Liver (tissue), 8 donors: ENCODE measurements at regions not wholly inside any gene's neighbourhood (a gene's known extent, or its start where the extent isn't known, plus 50 kb on each side); places are given as distances from the start of the nearest gene placed in this dataset. TPM values are rescaled to one million over a fixed set of nuclear protein-coding genes. Genes with fewer than 3 reads are reported as not detected.

Experiments used
- DNase-seq: peaks from one replicate; pipeline ENCODE4 v3.0.0-alpha.2; 2017; ENCODE audit warnings: low spot score
- H3K27ac ChIP-seq, 2 donors: one replicate each; pipeline ENCODE4 v1.7.0; 2013; ENCODE audit warnings: inconsistent platforms in 2 of 2, low read length in 2 of 2, control low read depth in 1 of 2, low read depth in 1 of 2, mild to moderate bottlenecking in 1 of 2
- H3K27me3 ChIP-seq, 4 donors: one replicate each; pipeline versions ENCODE4 v1.6.1 to v1.7.0; 2013; ENCODE audit warnings: low read length in 3 of 4, inconsistent platforms in 1 of 4, mild to moderate bottlenecking in 1 of 4, moderate library complexity in 1 of 4; ENCODE audit not compliant: control insufficient read depth in 4 of 4, insufficient read depth in 4 of 4
- H3K36me3 ChIP-seq, 4 donors: one replicate each; pipeline versions ENCODE4 v1.6.1 to v1.7.0; 2013; ENCODE audit warnings: low read length in 3 of 4, mild to moderate bottlenecking in 3 of 4, low read depth in 1 of 4, moderate library complexity in 1 of 4; ENCODE audit not compliant: control insufficient read depth in 4 of 4, insufficient read depth in 3 of 4
- H3K4me1 ChIP-seq, 4 donors: one replicate each; pipeline versions ENCODE4 v1.6.1 to v1.7.0; 2013; ENCODE audit warnings: low read length in 3 of 4, mild to moderate bottlenecking in 3 of 4, moderate library complexity in 1 of 4; ENCODE audit not compliant: control insufficient read depth in 4 of 4, insufficient read depth in 4 of 4
- H3K4me3 ChIP-seq, 3 donors: one replicate each; pipeline versions ENCODE4 v1.6.1 to v1.7.0; 2013; ENCODE audit warnings: low read length in 3 of 3, control low read depth in 1 of 3, low read depth in 1 of 3, mild to moderate bottlenecking in 1 of 3
- H3K9ac ChIP-seq, 2 donors: one replicate each; pipeline ENCODE4 v1.7.0; 2013; ENCODE audit warnings: low read length in 2 of 2, mild to moderate bottlenecking in 2 of 2, moderate library complexity in 2 of 2, control low read depth in 1 of 2, low read depth in 1 of 2
- H3K9me3 ChIP-seq, 4 donors: one replicate each; pipeline versions ENCODE4 v1.6.1 to v1.7.0; 2013; ENCODE audit warnings: low read length in 3 of 4; ENCODE audit not compliant: control insufficient read depth in 4 of 4
- EGR1 ChIP-seq, 2 donors: IDR thresholded peaks; 2 replicates each; pipeline ENCODE4 v1.6.1; 2016 to 2018; ENCODE audit warnings: antibody characterized with exemption in 2 of 2, low read depth in 2 of 2
- NR2F2 ChIP-seq: IDR thresholded peaks from 2 replicates; pipeline ENCODE4 v1.6.1; 2016; ENCODE audit warnings: antibody characterized with exemption
- RXRA ChIP-seq, 2 donors: IDR thresholded peaks; 2 replicates each; pipeline ENCODE4 v1.6.1; 2017 to 2018; ENCODE audit warnings: antibody characterized with exemption in 2 of 2, mild to moderate bottlenecking in 1 of 2
- SP1 ChIP-seq: IDR thresholded peaks from 2 replicates; pipeline ENCODE4 v1.6.1; 2018; ENCODE audit warnings: antibody characterized with exemption, mild to moderate bottlenecking
- WGBS: extraction: QIAGEN DNeasy Blood & Tissue Kit; methylation state at CpG from one replicate; pipeline ENCODE4 v1.1.7; 2013; 5-methylcytosine and 5-hydroxymethylcytosine counted together
- small RNA-seq: library from RNA; depleted of rRNA; stranded (forward); fragments of <200 nt; gene quantifications from one replicate; pipeline ENCODE3, GENCODE V24; 2014
- donor health status: healthy.
- donor health status: healthy.
- donor health status: healthy.
- donor health status: healthy.

DNA sequence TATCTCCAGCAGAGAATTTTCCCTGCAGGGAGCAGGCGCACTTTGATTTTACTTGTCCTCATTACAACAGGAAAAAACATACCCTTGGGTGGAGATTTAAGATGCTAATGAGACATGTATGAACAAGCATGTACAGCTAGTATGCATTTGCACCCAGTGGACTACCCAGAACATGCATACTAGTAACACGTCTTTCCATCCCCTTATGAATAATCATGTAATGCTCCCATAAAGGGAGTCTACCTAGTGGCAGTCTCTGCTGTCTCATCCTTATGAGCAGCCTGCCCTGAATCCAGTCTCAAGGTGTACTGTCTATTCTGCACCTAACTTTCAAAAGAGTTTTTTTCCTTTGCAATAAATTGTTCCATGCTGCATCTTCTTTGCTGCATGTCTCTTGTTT, 1222.0 kb downstream of the ROBO1 start:
- no peaks in the 10 kb centered on the region for H3K36me3 ChIP-seq
- no peaks in the 10 kb centered on the region for H3K4me1 ChIP-seq
- H3K27me3 ChIP-seq, result no peaks in the 10 kb centered on the region
- no peaks in the 10 kb centered on the region for H3K9me3 ChIP-seq
- H3K27ac ChIP-seq, result no peak overlapping the region
- no peak overlapping the region for H3K4me3 ChIP-seq
- DNase-seq, result no peak
- WGBS, result 96% methylated on average over 2 of the region's 2 CpGs
- H3K9ac ChIP-seq, result no peak overlapping the region
- no peak for TF ChIP-seq RXRA (IDR thresholded peaks at IDR 0.05)
- TF ChIP-seq SP1, result no peak
- no peak for TF ChIP-seq EGR1 (IDR thresholded peaks at IDR 0.05; ENCODE audit: low read depth in 2 of 2)
- no peak for TF ChIP-seq NR2F2

Small RNA genes in the stretch of these regions (small RNA-seq; reads per million reads assigned to genes)
- gene RN7SKP61, result not detected
- not detected for gene RN7SL647P
- gene RNU6-217P, result not detected
